H9 (cell line): ENCODE measurements at regions not wholly inside any gene's neighbourhood (a gene's known extent, or its start where the extent isn't known, plus 50 kb on each side); places are given as distances from the start of the nearest gene placed in this dataset.

Source experiments
- DNase-seq: peaks from one replicate; pipeline ENCODE4 v3.0.0-alpha.2; 2017
- H2AFZ ChIP-seq: one replicate; pipeline ENCODE4 v1.6.1; 2013; ENCODE audit warnings: mild to moderate bottlenecking, low read length, control low read depth, moderate library complexity
- H2AK5ac ChIP-seq: 2 replicates; pipeline ENCODE4 v1.6.1; 2013; ENCODE audit warnings: low read length, control low read depth, mixed read lengths; ENCODE audit not compliant: insufficient read length
- H2BK120ac ChIP-seq: one replicate; pipeline ENCODE4 v1.6.1; 2013; ENCODE audit warnings: low read depth, mild to moderate bottlenecking, low read length, control low read depth, inconsistent platforms; ENCODE audit not compliant: poor library complexity, severe bottlenecking
- H2BK12ac ChIP-seq: 2 replicates; pipeline ENCODE4 v1.6.1; 2013; ENCODE audit warnings: low read length, control low read depth, mixed read lengths, low read depth; ENCODE audit not compliant: insufficient read length
- H2BK15ac ChIP-seq: 2 replicates; pipeline ENCODE4 v1.6.1; 2013; ENCODE audit warnings: low read depth, low read length, control low read depth
- H2BK20ac ChIP-seq: one replicate; pipeline ENCODE4 v1.6.1; 2013; ENCODE audit warnings: low read depth, mild to moderate bottlenecking, low read length, control low read depth, inconsistent platforms; ENCODE audit not compliant: poor library complexity, severe bottlenecking
- H2BK5ac ChIP-seq: 2 replicates; pipeline ENCODE4 v1.6.1; 2013; ENCODE audit warnings: low read length, control low read depth, mixed read lengths; ENCODE audit not compliant: insufficient read length
- H3K14ac ChIP-seq: 2 replicates; pipeline ENCODE4 v1.6.1; 2013; ENCODE audit warnings: low read length, control low read depth; ENCODE audit not compliant: insufficient read depth
- H3K18ac ChIP-seq: 2 replicates; pipeline ENCODE4 v1.6.1; 2013; ENCODE audit warnings: low read depth, mild to moderate bottlenecking, mixed read lengths, low read length, control low read depth; ENCODE audit not compliant: insufficient read length
- H3K23ac ChIP-seq: 2 replicates; pipeline ENCODE4 v1.6.1; 2013; ENCODE audit warnings: low read length, control low read depth, mixed read lengths, low read depth; ENCODE audit not compliant: insufficient read length
- H3K23me2 ChIP-seq: 2 replicates; pipeline ENCODE4 v1.6.1; 2013; ENCODE audit warnings: low read depth, mild to moderate bottlenecking, mixed read lengths, low read length, control low read depth; ENCODE audit not compliant: insufficient read length, poor library complexity, severe bottlenecking
- H3K27ac ChIP-seq: 2 replicates; pipeline ENCODE4 v1.5.1; 2013; ENCODE audit warnings: low read length, control low read depth, mixed read lengths, low read depth; ENCODE audit not compliant: insufficient read length
- H3K27me3 ChIP-seq: 2 replicates; pipeline ENCODE4 v1.6.1; 2013; ENCODE audit warnings: low read length, control low read depth, inconsistent platforms; ENCODE audit not compliant: insufficient read depth
- H3K4ac ChIP-seq: 2 replicates; pipeline ENCODE4 v1.6.1; 2013; ENCODE audit warnings: low read depth, mild to moderate bottlenecking, control low read depth, inconsistent platforms, low read length, moderate library complexity
- H3K4me1 ChIP-seq: 2 replicates; pipeline ENCODE4 v1.6.1; 2013; ENCODE audit warnings: low read length, control low read depth, inconsistent platforms; ENCODE audit not compliant: insufficient read depth
- H3K4me2 ChIP-seq: 2 replicates; pipeline ENCODE4 v1.6.1; 2013; ENCODE audit warnings: low read length, control low read depth, mixed read lengths; ENCODE audit not compliant: insufficient read length, insufficient read depth
- H3K56ac ChIP-seq: 2 replicates; pipeline ENCODE4 v1.6.1; 2013; ENCODE audit warnings: low read depth, mild to moderate bottlenecking, mixed read lengths, low read length, control low read depth; ENCODE audit not compliant: insufficient read length
- H3K79me1 ChIP-seq: 2 replicates; pipeline ENCODE4 v1.6.1; 2013; ENCODE audit warnings: low read depth, mild to moderate bottlenecking, moderate library complexity, low read length, control low read depth, inconsistent platforms; ENCODE audit not compliant: insufficient read depth, poor library complexity, severe bottlenecking
- H3K79me2 ChIP-seq: 2 replicates; pipeline ENCODE4 v1.6.1; 2013; ENCODE audit warnings: low read length, control low read depth, inconsistent platforms; ENCODE audit not compliant: insufficient read depth
- H3K9ac ChIP-seq: 2 replicates; pipeline ENCODE4 v1.6.1; 2013; ENCODE audit warnings: low read length, control low read depth, mixed read lengths; ENCODE audit not compliant: insufficient read length; ENCODE audit errors: extremely low read depth
- H3K9me3 ChIP-seq: one replicate; pipeline ENCODE4 v1.6.1; 2013; ENCODE audit warnings: low read depth, low read length, inconsistent platforms; ENCODE audit not compliant: control insufficient read depth
- H3T11ph ChIP-seq: one replicate; pipeline ENCODE4 v1.6.1; 2013; ENCODE audit warnings: mild to moderate bottlenecking, low read length, control low read depth, inconsistent platforms
- H4K20me1 ChIP-seq: one replicate; pipeline ENCODE4 v1.6.1; 2013; ENCODE audit not compliant: control insufficient read depth, insufficient read length, insufficient read depth
- H4K5ac ChIP-seq: 2 replicates; pipeline ENCODE4 v1.6.1; 2013; ENCODE audit warnings: low read depth, mild to moderate bottlenecking, mixed read lengths, low read length, control low read depth; ENCODE audit not compliant: insufficient read length
- H4K8ac ChIP-seq: replicated peaks from 2 replicates; pipeline ENCODE4 v1.6.1; 2013; ENCODE audit warnings: low read length, control low read depth, mixed read lengths, low read depth; ENCODE audit not compliant: insufficient read length
- H4K91ac ChIP-seq: 2 replicates; pipeline ENCODE4 v1.6.1; 2013; ENCODE audit warnings: low read depth, mild to moderate bottlenecking, moderate library complexity, mixed read lengths, low read length, control low read depth; ENCODE audit not compliant: insufficient read length
- H3K27ac Mint-ChIP-seq, 3 experiments: 2 replicates in 2 of 3; 3 replicates in 1 of 3; pipeline ENCODE4 v1.8.0; 2020 to 2021; ENCODE audit warnings: mixed read lengths in 3 of 3, mild to moderate bottlenecking in 1 of 3, moderate library complexity in 1 of 3
- H3K27me3 Mint-ChIP-seq: 2 replicates; pipeline ENCODE4 v1.8.0; 2021; ENCODE audit warnings: low read depth, mild to moderate bottlenecking, moderate library complexity, mixed read lengths
- H3K36me3 Mint-ChIP-seq, 3 experiments: 2 replicates in 2 of 3; 3 replicates in 1 of 3; pipeline ENCODE4 v1.8.0; 2020 to 2021; ENCODE audit warnings: low read depth in 3 of 3, mixed read lengths in 3 of 3; ENCODE audit not compliant: insufficient read depth in 1 of 3
- H3K4me1 Mint-ChIP-seq, 2 experiments: 2 replicates each; pipeline ENCODE4 v1.8.0; 2020; ENCODE audit warnings: mixed read lengths in 2 of 2
- H3K4me3 Mint-ChIP-seq, 2 experiments: 2 replicates in 1 of 2; 3 replicates in 1 of 2; pipeline ENCODE4 v1.8.0; 2020 to 2021; ENCODE audit warnings: mild to moderate bottlenecking in 2 of 2, mixed read lengths in 2 of 2, moderate library complexity in 1 of 2
- H3K9me3 Mint-ChIP-seq, 2 experiments: 2 replicates in 1 of 2; 3 replicates in 1 of 2; pipeline ENCODE4 v1.8.0; 2020; ENCODE audit warnings: mild to moderate bottlenecking in 2 of 2, mixed read lengths in 2 of 2, moderate library complexity in 1 of 2
- WGBS: extraction: QIAGEN DNeasy Blood & Tissue Kit; methylation state at CpG from one replicate; pipeline ENCODE4 v1.1.7; 2013; ENCODE audit warnings: missing lambda C conversion rate, low lambda C conversion rate, mixed read lengths; ENCODE audit not compliant: insufficient read length; ENCODE audit errors: extremely low coverage; 5-methylcytosine and 5-hydroxymethylcytosine counted together
- TF ChIP-seq, protein P1 (sequence below): fragments of 200-600 bp; sonication (generic); conservative IDR thresholded peaks from 3 replicates; pipeline ENCODE4 v1.8.0; 2021; ENCODE audit warnings: antibody characterized with exemption, mild to moderate bottlenecking

DNA sequence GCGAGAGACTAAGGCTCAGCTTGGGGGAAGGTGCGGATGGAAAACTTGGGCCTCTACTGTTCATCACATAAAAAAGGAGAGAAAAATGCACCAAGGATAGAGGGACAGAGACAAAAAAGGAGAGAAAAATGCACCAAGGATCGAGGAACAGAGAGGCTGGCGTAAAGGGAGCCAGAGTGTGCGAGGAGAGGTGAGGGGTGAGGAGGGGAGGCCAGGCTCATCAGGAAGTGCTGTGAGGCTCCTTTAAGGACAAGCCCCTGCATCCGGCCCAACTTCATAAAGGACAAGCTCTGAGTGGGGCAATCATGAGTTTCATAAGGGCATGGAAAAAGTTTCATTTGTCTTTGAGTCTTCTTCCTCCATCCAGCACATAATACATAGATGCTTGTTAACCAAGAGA lies 117.2 kb upstream of the NXT1 start:
- WGBS: no CpG with 5 or more reads among the region's 6 CpGs
- no peak for DNase-seq
- H3K27ac ChIP-seq: no peak overlapping the region
- Mint-ChIP-seq H3K4me3 (no peak overlapping the region), H3K36me3 (no peaks in the 10 kb centered on the region; a peak in 1 of 7 replicates), H3K27ac (no peak overlapping the region; a peak in 1 of 7 replicates), H3K4me1 (peaks cover 0 to 2% of the 10 kb centered on the region in 2 experiments; a peak in 1 of 4 replicates), H3K27me3 (peaks cover 39% of the 10 kb centered on the region), H3K9me3 (no peaks in the 10 kb centered on the region)
- H3K56ac ChIP-seq: no peak overlapping the region
- no peak overlapping the region for H4K91ac ChIP-seq
- H3K4me2 ChIP-seq: no peak overlapping the region
- no peaks in the 10 kb centered on the region for H4K20me1 ChIP-seq
- H4K8ac ChIP-seq: no peak overlapping the region
- no peaks in the 10 kb centered on the region for H3K4me1 ChIP-seq
- no peak overlapping the region for H3K4ac ChIP-seq
- H3T11ph ChIP-seq: no peak overlapping the region
- no peak overlapping the region for H2AK5ac ChIP-seq
- no peak overlapping the region for H2BK15ac ChIP-seq
- no peaks in the 10 kb centered on the region for H3K79me1 ChIP-seq
- no peak overlapping the region for H2BK20ac ChIP-seq
- no peak overlapping the region for H2BK5ac ChIP-seq
- no peaks in the 10 kb centered on the region for H3K79me2 ChIP-seq
- H2BK12ac ChIP-seq: no peak overlapping the region
- no peak overlapping the region for H2AFZ ChIP-seq
- H3K18ac ChIP-seq: no peak overlapping the region
- H3K23me2 ChIP-seq: no peaks in the 10 kb centered on the region
- H3K9me3 ChIP-seq: no peaks in the 10 kb centered on the region
- TF ChIP-seq, protein P1, sequence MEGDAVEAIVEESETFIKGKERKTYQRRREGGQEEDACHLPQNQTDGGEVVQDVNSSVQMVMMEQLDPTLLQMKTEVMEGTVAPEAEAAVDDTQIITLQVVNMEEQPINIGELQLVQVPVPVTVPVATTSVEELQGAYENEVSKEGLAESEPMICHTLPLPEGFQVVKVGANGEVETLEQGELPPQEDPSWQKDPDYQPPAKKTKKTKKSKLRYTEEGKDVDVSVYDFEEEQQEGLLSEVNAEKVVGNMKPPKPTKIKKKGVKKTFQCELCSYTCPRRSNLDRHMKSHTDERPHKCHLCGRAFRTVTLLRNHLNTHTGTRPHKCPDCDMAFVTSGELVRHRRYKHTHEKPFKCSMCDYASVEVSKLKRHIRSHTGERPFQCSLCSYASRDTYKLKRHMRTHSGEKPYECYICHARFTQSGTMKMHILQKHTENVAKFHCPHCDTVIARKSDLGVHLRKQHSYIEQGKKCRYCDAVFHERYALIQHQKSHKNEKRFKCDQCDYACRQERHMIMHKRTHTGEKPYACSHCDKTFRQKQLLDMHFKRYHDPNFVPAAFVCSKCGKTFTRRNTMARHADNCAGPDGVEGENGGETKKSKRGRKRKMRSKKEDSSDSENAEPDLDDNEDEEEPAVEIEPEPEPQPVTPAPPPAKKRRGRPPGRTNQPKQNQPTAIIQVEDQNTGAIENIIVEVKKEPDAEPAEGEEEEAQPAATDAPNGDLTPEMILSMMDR: no peak
- H4K5ac ChIP-seq: no peak overlapping the region
- no peak overlapping the region for H2BK120ac ChIP-seq
- H3K27me3 ChIP-seq: no peaks in the 10 kb centered on the region; the same call in 1 of the 2 replicates
- no peak overlapping the region for H3K23ac ChIP-seq
- no peak overlapping the region for H3K14ac ChIP-seq
- no peak overlapping the region for H3K9ac ChIP-seq
